Endothelial cell of hepatic sinusoid (primary cell): ENCODE measurements at regions not wholly inside any gene's neighbourhood (a gene's known extent, or its start where the extent isn't known, plus 50 kb on each side); places are given as distances from the start of the nearest gene placed in this dataset.
"Not testable (repeated sequence)": the region's sequence is repeated elsewhere in the genome, so short reads cannot be mapped to it uniquely, and the experiment has no call there.

Source experiments
- in situ Hi-C: cut with HindIII; loops from 2 replicates; pipeline ENCODE4 v1.10.0; 2017; ENCODE audit warnings: low sequenced_read_pairs

- in situ Hi-C loops: no loop called here
These were observed 770.7 kb upstream of the SLC8A1 start for GRCh38 chr2:41222593-41222992.

- in situ Hi-C loops: no loop called here
These were observed 782.2 kb upstream of the SLC8A1 start for GRCh38 chr2:41234093-41234492.

GRCh38 chr2:41241325-41242000 lies 789.6 kb upstream of the SLC8A1 start:
- in situ Hi-C loops: no loop called here

GRCh38 chr2:41242001-41242331 lies 790.1 kb upstream of the SLC8A1 start:
- in situ Hi-C loops: no loop called here

- in situ Hi-C loops: no loop called here
These were observed 779.7 kb upstream of the PKDCC start for GRCh38 chr2:41267929-41268659.

- in situ Hi-C loops: no loop called here
These were observed 764.6 kb upstream of the PKDCC start for GRCh38 chr2:41283079-41283775.

GRCh38 chr2:41293491-41293890 lies 754.3 kb upstream of the PKDCC start:
- in situ Hi-C loops: no loop called here

- in situ Hi-C loops: no loop called here
These were observed 753.5 kb upstream of the PKDCC start for GRCh38 chr2:41294331-41294730.

GRCh38 chr2:41313082-41313481 lies 734.7 kb upstream of the PKDCC start:
- in situ Hi-C loops: no loop called here

- in situ Hi-C loops: no loop called here
These were observed 733.2 kb upstream of the PKDCC start for GRCh38 chr2:41314511-41315070.

GRCh38 chr2:41319437-41319836 lies 728.4 kb upstream of the PKDCC start:
- in situ Hi-C loops: no loop called here

- in situ Hi-C loops: no loop called here
These were observed 727.3 kb upstream of the PKDCC start for GRCh38 chr2:41320491-41320890.

- in situ Hi-C loops: no loop called here
These were observed 726.5 kb upstream of the PKDCC start for GRCh38 chr2:41321351-41321750.

GRCh38 chr2:41326851-41327250 lies 721.0 kb upstream of the PKDCC start:
- in situ Hi-C loops: no loop called here

GRCh38 chr2:41329040-41329439 lies 718.8 kb upstream of the PKDCC start:
- in situ Hi-C loops: no loop called here

- in situ Hi-C loops: no loop called here
These were observed 713.7 kb upstream of the PKDCC start for GRCh38 chr2:41334159-41334558.

- in situ Hi-C loops: not testable (repeated sequence)
These were observed 712.2 kb upstream of the PKDCC start for GRCh38 chr2:41335573-41335972.

GRCh38 chr2:41337956-41338355 lies 709.9 kb upstream of the PKDCC start:
- in situ Hi-C loops: no loop called here

- in situ Hi-C loops: no loop called here
These were observed 703.3 kb upstream of the PKDCC start for GRCh38 chr2:41344529-41344928.

- in situ Hi-C loops: no loop called here
These were observed 694.8 kb upstream of the PKDCC start for GRCh38 chr2:41353060-41353459.

GRCh38 chr2:41355794-41356193 lies 692.0 kb upstream of the PKDCC start:
- in situ Hi-C loops: no loop called here

GRCh38 chr2:41364842-41365241 lies 683.0 kb upstream of the PKDCC start:
- in situ Hi-C loops: no loop called here
